CD4-positive, alpha-beta T cell treated with Interleukin-6 for 4 hours (primary cell): ENCODE measurements at regions not wholly inside any gene's neighbourhood (a gene's known extent, or its start where the extent isn't known, plus 50 kb on each side); places are given as distances from the start of the nearest gene placed in this dataset.

Source experiments
- DNase-seq: peaks from one replicate; pipeline ENCODE4 v3.0.0-alpha.2; 2020; ENCODE audit warnings: mixed read lengths

DNA sequence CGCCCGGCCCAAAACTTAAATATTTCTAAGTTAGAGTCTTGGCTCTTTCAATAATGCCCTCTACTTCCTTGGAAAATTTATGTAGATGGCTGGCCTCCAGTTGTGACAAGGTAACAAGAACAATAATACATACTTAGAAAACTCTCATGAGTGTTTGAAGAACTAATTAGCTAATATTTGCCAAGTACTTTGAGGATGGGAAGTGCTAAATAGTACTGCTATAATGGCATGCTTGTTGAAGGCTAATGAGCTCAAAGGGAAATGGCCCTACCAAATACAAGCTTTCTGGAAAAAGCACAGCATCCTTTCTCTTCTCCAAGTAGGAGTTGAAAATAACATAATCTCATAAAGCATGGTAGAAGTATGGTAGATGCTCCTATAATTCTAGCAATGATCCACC is 1022.2 kb upstream of the PIK3C3 start:
- DNase-seq, result no peak

GRCh38 chr18:40930211-40930882 is 1024.7 kb upstream of the PIK3C3 start:
- no peak for DNase-seq

DNA sequence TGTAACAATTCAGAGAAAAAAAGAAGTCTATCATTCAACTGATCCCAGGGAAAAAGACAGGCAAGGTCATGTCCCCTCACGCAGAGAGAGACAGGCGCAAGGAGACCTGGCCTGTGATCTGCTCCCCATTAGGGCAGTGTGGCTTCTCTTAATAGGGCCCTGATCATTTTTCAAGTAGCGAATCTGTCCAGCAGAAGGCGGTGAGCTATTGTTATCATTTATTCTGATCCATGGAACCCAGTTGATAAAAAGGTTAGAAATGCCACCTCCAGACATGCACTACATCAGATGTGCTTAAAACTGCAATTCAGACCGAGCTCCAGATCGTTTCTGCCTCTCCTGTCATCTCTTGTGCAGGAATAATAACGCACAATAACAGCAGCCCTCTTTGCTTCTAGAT is 1025.6 kb upstream of the PIK3C3 start:
- DNase-seq, result no peak

- DNase-seq, result no peak
These were observed 1028.4 kb upstream of the PIK3C3 start for GRCh38 chr18:40926679-40927078.

GRCh38 chr18:40925071-40925541 is 1029.9 kb upstream of the PIK3C3 start:
- DNase-seq, result no peak

DNA sequence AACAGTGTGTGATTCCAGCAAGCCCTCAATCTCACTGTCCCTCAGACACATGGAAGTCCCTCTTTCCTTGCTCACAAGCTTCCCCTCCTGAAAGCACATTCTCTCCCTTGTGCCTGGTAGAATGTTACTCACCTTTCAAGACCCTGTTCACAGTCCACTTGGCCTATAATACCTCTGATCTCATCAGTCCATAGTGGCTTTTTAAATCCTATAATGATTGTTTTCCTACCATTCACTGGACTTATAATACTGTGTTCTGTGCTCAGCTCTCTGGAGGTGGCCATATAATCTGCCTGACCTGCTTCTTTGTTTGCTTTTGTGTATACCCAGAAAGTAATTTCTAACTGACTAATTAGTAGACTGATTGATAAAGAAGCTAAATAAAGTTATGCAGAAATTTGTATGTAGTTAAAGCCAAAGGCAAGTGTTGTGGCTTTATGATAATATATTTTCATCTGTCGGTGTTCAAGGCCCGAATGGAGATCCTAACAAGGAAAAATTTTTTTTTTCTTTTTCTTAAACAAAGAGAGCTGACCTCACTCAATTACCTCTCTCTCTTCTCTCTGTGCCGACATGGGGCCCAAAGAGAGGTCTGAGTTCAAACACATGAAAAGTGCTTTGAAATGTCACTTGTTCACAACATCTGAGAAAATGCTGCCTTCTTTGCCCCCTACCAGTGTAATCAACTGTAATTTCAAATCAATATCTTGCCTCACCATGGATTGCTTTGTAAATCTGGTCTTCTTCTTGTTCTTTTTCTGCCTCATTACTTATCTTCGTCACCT is 1033.0 kb upstream of the PIK3C3 start:
- no peak for DNase-seq

DNA sequence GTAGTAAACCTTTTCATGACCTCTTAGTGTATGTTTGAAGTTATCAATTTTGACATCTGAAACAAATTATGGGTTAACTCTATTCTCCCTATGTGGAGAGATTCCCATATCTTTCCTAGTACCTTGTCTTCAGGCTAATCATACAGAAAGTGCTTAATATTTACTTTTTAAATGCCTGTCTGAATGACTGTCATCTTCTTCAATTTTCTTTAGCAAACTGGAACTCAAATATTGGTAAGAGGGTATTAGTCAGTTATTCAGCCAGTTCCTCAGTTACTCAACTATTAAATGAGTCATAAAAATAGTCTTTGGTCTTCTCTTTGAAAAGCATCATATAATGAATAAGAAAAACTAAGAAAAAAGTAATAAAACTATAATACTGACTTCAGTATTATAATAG is 1038.0 kb upstream of the PIK3C3 start:
- no peak for DNase-seq

DNA sequence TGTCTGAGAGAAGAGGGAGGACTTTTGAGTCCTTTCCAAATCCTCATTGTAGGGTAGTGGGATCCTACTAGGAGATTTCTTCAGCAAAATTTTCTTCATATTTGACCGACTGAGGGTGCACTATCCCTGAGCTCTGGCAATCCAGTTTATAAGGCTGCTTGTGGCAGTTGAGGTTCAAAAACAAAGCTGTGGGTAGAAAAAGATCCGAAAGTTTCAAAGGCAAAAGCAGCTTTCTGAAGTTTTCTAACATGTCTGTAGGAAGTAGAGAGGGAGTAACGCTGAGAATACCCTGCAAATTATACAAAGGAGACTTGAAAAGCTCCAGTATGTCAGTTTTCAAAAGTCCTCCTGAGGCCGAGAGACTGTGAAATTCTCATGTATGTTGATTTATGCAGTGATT is 1039.3 kb upstream of the PIK3C3 start:
- no peak for DNase-seq

GRCh38 chr18:40911582-40912254 is 1043.3 kb upstream of the PIK3C3 start:
- no peak for DNase-seq

- no peak for DNase-seq
These were observed 1044.0 kb upstream of the PIK3C3 start for GRCh38 chr18:40911041-40911440.

DNA sequence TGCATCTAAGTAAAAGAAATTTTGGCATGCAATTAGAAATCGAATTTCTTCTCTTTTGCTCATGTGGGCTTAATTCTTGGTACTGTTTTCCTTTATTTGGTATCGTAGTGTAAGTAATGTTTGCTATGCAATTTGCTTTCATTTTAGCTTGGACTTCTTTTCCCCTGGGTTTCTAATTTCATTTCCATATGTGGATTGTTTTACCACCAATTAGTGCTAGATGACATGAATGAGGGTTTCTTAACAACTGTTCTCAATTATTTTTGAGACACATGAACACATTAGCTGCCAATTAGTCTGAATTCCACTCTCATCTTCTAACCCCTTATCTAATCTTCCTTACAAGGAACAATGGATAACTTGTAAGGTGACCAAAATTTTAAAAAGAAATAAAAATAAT is 1047.2 kb upstream of the PIK3C3 start:
- DNase-seq, result no peak

DNA sequence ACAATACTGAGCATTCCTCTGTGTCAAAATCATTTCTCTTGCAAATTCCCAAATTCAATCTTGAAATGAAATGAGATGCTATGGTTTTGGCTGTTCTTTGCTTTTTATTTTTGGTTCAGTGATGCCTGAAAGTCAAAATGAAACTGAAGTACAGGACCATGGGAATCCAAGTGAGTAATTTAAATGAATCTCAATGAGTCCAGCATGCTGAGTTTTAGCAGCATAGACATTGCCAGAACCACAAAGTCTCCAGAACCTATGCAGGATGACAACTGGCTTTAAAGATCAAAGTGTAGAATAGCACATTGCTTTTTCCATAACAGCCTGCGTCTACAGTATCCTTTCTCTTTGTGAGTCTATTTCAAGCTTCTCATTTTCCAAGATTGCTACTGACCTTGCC is 1050.7 kb upstream of the PIK3C3 start:
- DNase-seq, result no peak

- no peak for DNase-seq
These were observed 1052.6 kb upstream of the PIK3C3 start for GRCh38 chr18:40902436-40902835.

DNA sequence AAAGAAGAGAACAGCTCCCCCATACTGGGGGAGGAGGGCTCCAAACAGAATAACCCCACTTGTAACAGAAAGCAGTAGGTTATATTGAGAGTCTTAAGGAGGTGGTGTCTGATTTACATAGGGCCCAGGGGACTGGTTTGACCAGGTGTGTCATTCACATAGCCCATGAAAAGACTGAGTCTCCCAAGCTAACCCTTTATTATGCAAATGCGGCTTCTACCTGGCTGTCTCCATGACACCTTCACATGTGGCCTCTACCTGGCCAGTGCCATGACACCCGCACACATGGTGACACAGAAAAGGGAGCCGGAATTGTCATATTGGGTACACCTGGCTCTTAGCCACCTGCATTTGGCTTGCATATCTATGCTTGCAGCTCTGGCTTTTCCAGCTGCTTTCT is 1057.2 kb upstream of the PIK3C3 start:
- DNase-seq, result no peak

DNA sequence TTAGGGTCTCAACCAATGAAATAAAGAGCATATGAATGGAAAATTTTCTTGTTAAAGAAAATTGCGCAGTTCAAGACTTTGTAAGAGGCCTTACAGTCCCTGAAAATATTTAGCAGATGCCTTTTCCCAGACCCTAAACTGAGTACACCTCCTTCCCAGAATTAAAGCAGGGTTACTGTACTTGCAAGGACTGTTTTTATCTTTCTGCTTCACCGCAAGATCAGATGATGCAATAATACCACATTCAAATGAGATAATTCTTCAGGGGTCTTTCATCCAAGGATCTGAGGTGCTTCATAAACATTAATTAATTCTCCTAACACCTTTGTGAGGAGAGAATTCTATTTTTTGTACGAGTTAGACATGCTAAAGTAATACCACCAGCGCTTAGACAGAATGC is 1071.8 kb upstream of the PIK3C3 start:
- DNase-seq, result no peak

- DNase-seq, result no peak
These were observed 1072.6 kb upstream of the PIK3C3 start for GRCh38 chr18:40882468-40882867.

DNA sequence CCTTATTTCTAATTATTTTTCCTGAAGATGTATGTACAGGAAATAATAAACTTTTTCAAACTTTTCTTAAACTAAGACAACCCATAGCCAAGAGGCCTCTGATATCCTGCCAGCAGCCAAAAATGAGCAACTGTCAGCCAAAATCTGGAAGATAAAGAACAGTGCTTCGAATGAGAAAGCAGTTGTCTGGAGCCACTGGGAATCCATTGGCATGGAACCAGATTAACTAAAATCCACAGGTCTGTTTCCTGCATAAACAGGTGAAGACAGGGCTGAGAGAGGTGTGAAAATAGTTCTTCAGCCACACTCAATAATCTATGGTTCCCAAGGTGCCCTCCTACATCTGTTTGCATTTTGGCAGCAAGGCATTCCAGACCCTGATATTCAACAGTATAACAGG is 1076.7 kb upstream of the PIK3C3 start:
- no peak for DNase-seq

DNA sequence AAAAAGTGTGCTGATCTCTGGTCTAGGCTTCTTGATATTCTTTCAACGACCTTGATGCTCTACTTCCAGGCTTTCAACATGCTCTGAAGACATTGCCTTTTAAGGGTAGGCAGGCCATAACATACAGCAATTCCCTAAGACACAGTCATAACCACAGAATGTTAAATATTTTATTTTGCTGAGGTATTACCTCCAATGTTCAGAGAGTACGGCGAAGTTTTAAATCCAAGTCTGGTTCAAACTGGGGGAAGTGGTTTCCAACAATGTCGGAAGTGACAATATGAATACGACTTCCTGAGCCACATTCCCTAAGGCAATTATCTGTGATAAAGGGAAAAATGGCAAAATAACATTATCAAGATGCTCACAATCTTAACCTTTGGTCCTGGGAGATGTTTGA is 1077.9 kb upstream of the PIK3C3 start:
- DNase-seq, result no peak

DNA sequence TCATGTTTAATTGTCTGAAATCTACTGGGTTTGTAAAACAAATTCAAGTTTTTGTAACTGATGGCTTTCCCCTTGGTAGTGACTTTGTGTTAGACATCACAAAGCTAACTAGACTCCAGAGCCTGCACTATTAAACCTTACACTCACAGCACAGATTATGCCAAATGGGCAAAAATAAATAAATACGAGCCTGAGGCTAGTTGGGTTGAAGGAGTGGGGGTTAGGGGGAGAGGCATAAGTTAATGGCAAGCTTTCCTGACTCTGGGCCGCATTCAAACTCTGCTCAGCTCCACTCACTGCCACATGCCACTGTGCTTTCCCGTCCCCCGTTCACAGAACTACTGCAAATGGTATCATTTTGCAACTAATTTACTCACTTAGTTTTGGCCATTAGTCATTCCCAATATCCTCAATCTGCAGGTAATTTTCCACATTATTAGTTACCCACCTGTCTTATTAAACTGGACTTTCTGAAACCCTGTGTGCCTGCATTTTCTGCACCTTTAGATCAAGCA is 1079.9 kb upstream of the PIK3C3 start:
- DNase-seq, result no peak

DNA sequence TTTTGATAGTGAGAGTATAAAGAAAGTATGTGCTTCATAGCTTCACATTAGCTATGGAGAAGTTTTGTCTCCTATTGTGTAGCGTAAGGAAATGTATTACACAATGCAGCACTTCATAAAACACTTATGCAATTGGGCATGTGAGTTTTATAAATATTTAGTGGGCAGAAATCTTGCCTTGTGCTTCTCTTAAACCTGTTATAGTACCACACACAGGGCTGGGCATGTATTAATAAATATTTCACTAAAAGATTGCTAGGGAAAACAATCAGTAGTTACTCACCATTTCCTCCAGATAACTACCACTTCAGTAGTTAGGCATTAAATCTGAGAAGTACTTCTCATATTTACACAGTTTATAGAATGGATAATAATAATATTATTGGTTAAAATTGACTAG is 1080.8 kb upstream of the PIK3C3 start:
- no peak for DNase-seq

GRCh38 chr18:40868110-40868858 is 1086.8 kb upstream of the PIK3C3 start:
- no peak for DNase-seq

GRCh38 chr18:40867459-40867858 is 1087.6 kb upstream of the PIK3C3 start:
- DNase-seq, result no peak

GRCh38 chr18:40866968-40867367 is 1088.1 kb upstream of the PIK3C3 start:
- no peak for DNase-seq
